ENCODE measurements at regions not wholly inside any gene's neighbourhood (a gene's known extent, or its start where the extent isn't known, plus 50 kb on each side); places are given as distances from the start of the nearest gene placed in this dataset.

DNA sequence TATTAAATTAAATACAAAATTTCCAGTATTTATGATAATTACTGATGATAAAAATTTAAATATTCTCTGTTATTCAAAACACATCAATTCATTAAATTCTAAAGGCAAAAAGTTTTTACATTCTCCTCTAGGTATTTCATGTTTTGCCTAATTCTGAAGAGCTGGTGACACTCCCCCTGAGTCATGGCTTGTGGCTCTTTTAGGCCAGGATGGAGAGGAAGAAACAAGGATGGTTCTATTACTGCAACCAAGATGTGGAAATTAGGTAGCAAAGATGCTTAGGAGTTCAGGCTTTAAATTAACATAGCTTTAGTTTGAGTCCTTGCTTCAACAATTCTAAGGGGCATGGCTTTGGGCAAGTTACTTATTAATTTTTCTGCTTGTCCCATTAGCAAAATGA is 1295.8 kb downstream of the EFNA5 start:
- no peak for TF ChIP-seq POLR2A (IDR thresholded peaks at IDR 0.05)
- TF ChIP-seq, protein P1, sequence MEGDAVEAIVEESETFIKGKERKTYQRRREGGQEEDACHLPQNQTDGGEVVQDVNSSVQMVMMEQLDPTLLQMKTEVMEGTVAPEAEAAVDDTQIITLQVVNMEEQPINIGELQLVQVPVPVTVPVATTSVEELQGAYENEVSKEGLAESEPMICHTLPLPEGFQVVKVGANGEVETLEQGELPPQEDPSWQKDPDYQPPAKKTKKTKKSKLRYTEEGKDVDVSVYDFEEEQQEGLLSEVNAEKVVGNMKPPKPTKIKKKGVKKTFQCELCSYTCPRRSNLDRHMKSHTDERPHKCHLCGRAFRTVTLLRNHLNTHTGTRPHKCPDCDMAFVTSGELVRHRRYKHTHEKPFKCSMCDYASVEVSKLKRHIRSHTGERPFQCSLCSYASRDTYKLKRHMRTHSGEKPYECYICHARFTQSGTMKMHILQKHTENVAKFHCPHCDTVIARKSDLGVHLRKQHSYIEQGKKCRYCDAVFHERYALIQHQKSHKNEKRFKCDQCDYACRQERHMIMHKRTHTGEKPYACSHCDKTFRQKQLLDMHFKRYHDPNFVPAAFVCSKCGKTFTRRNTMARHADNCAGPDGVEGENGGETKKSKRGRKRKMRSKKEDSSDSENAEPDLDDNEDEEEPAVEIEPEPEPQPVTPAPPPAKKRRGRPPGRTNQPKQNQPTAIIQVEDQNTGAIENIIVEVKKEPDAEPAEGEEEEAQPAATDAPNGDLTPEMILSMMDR (IDR thresholded peaks at IDR 0.05), result no peak
